Hepatocyte (in vitro differentiated cells): ENCODE measurements at regions not wholly inside any gene's neighbourhood (a gene's known extent, or its start where the extent isn't known, plus 50 kb on each side); places are given as distances from the start of the nearest gene placed in this dataset.
A peak's percentile ranks its signal among the peaks of the same experiment; 100 is the strongest.

Experiments used
- DNase-seq: peaks from one replicate; pipeline ENCODE4 v3.0.0-alpha.2; 2016; ENCODE audit warnings: low spot score
- H2AFZ ChIP-seq: fragments of 200-600 bp; sonication (generic); 2 replicates; pipeline ENCODE4 v1.6.0; 2016; ENCODE audit warnings: antibody characterized with exemption, mild to moderate bottlenecking
- H3K27ac ChIP-seq: fragments of 200-600 bp; sonication (generic); 2 replicates; pipeline ENCODE4 v1.5.1; 2016; ENCODE audit warnings: mild to moderate bottlenecking
- H3K27me3 ChIP-seq: fragments of 200-600 bp; sonication (generic); 2 replicates; pipeline ENCODE4 v1.6.1; 2016
- H3K36me3 ChIP-seq: fragments of 200-600 bp; sonication (generic); replicated peaks from 2 replicates; pipeline ENCODE4 v1.5.1; 2016; ENCODE audit warnings: low read depth; ENCODE audit not compliant: insufficient read depth
- H3K4me1 ChIP-seq: fragments of 200-600 bp; sonication (generic); 2 replicates; pipeline ENCODE4 v1.5.1; 2016; ENCODE audit warnings: mild to moderate bottlenecking, moderate library complexity; ENCODE audit not compliant: insufficient read depth
- H3K4me2 ChIP-seq: fragments of 200-600 bp; sonication (generic); 2 replicates; pipeline ENCODE4 v1.6.0; 2016
- H3K4me3 ChIP-seq: fragments of 200-600 bp; sonication (generic); 2 replicates; pipeline ENCODE4 v1.5.1; 2016; ENCODE audit warnings: mild to moderate bottlenecking
- H3K79me2 ChIP-seq: fragments of 200-600 bp; sonication (generic); 2 replicates; pipeline ENCODE4 v1.6.0; 2017; ENCODE audit warnings: mild to moderate bottlenecking
- H3K9me2 ChIP-seq: fragments of 200-600 bp; sonication (generic); replicated peaks from 2 replicates; pipeline ENCODE4 v1.6.0; 2017; ENCODE audit warnings: mild to moderate bottlenecking; ENCODE audit not compliant: insufficient read depth
- H3K9me3 ChIP-seq: fragments of 200-600 bp; sonication (generic); 2 replicates; pipeline ENCODE4 v1.5.1; 2016; ENCODE audit warnings: low read depth, mild to moderate bottlenecking
- H4K20me1 ChIP-seq: fragments of 200-600 bp; sonication (generic); 2 replicates; pipeline ENCODE4 v1.6.0; 2016; ENCODE audit warnings: mild to moderate bottlenecking; ENCODE audit not compliant: insufficient read depth, poor library complexity, severe bottlenecking
- EZH2 ChIP-seq: fragments of 200-600 bp; sonication (generic); IDR thresholded peaks from 2 replicates; pipeline ENCODE4 v1.6.1; 2016; ENCODE audit warnings: antibody characterized with exemption, mild to moderate bottlenecking, borderline replicate concordance
- EZH2phosphoT487 ChIP-seq: fragments of 200-600 bp; sonication (generic); IDR thresholded peaks from one replicate; pipeline ENCODE4 v1.6.1; 2018; ENCODE audit warnings: antibody characterized with exemption, mild to moderate bottlenecking, low read depth, moderate library complexity; ENCODE audit not compliant: unreplicated experiment, severe bottlenecking
- WGBS: methylation state at CpG from one replicate; pipeline ENCODE4 v1.1.6; 2016; ENCODE audit warnings: low lambda C conversion rate; ENCODE audit errors: missing lambda C conversion rate; 5-methylcytosine and 5-hydroxymethylcytosine counted together
- TF ChIP-seq, protein P1 (sequence below): fragments of 200-600 bp; sonication (generic); IDR thresholded peaks from 2 replicates; pipeline ENCODE4 v1.5.1; 2016; ENCODE audit warnings: antibody characterized with exemption, mild to moderate bottlenecking; ENCODE audit not compliant: poor library complexity

- H3K27ac ChIP-seq: peak overlapping the region; percentile 19
Measured at GRCh38 chr11:130649801-130650200, 201.4 kb downstream of the ADAMTS15 start.

GRCh38 chr11:130650456-130651030, 202.1 kb downstream of the ADAMTS15 start:
- Histone ChIP-seq H4K20me1 (no peaks in the 10 kb centered on the region), H3K9me3 (no peaks in the 10 kb centered on the region), H3K27me3 (no peaks in the 10 kb centered on the region), H3K9me2 (no peaks in the 10 kb centered on the region), H3K4me2 (no peak overlapping the region), H3K4me3 (no peak overlapping the region), H3K36me3 (no peaks in the 10 kb centered on the region), H3K4me1 (peaks cover 36% of the 10 kb centered on the region), H3K27ac (peak overlapping the region; percentile 19), H2AFZ (no peak overlapping the region), H3K79me2 (no peaks in the 10 kb centered on the region)
- WGBS: 84% methylated on average over 8 of the region's 8 CpGs
- DNase-seq: no peak
- TF ChIP-seq EZH2 (no peak), EZH2phosphoT487 (no peak)
- TF ChIP-seq, protein P1, sequence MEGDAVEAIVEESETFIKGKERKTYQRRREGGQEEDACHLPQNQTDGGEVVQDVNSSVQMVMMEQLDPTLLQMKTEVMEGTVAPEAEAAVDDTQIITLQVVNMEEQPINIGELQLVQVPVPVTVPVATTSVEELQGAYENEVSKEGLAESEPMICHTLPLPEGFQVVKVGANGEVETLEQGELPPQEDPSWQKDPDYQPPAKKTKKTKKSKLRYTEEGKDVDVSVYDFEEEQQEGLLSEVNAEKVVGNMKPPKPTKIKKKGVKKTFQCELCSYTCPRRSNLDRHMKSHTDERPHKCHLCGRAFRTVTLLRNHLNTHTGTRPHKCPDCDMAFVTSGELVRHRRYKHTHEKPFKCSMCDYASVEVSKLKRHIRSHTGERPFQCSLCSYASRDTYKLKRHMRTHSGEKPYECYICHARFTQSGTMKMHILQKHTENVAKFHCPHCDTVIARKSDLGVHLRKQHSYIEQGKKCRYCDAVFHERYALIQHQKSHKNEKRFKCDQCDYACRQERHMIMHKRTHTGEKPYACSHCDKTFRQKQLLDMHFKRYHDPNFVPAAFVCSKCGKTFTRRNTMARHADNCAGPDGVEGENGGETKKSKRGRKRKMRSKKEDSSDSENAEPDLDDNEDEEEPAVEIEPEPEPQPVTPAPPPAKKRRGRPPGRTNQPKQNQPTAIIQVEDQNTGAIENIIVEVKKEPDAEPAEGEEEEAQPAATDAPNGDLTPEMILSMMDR: no peak

More at GRCh38 chr11:130649801-130650200, 201.4 kb downstream of the ADAMTS15 start:
- Histone ChIP-seq H3K27me3 (no peaks in the 10 kb centered on the region), H3K9me3 (no peaks in the 10 kb centered on the region), H4K20me1 (no peaks in the 10 kb centered on the region), H3K9me2 (no peaks in the 10 kb centered on the region), H3K79me2 (no peaks in the 10 kb centered on the region), H3K4me2 (no peak overlapping the region), H3K4me3 (no peak overlapping the region), H3K4me1 (peaks cover 41% of the 10 kb centered on the region), H3K36me3 (no peaks in the 10 kb centered on the region), H2AFZ (no peak overlapping the region)
- TF ChIP-seq EZH2 (no peak), EZH2phosphoT487 (no peak)
- TF ChIP-seq, protein P1: no peak
- WGBS: 75% methylated on average over 3 of the region's 3 CpGs
- DNase-seq: no peak

GRCh38 chr11:130651066-130651855, 202.8 kb downstream of the ADAMTS15 start:
- Histone ChIP-seq H3K9me2 (no peaks in the 10 kb centered on the region), H3K4me1 (peaks cover 31% of the 10 kb centered on the region), H3K9me3 (no peaks in the 10 kb centered on the region), H3K4me3 (no peak overlapping the region), H3K27me3 (no peaks in the 10 kb centered on the region), H3K79me2 (no peaks in the 10 kb centered on the region), H3K4me2 (no peak overlapping the region), H4K20me1 (no peaks in the 10 kb centered on the region), H3K27ac (no peak overlapping the region), H2AFZ (no peak overlapping the region), H3K36me3 (no peaks in the 10 kb centered on the region)
- TF ChIP-seq EZH2phosphoT487: no peak
- no peak for TF ChIP-seq EZH2
- TF ChIP-seq, protein P1: no peak
- 92% methylated on average over 9 of the region's 9 CpGs for WGBS
- DNase-seq: no peak
